ENCODE measurements at regions not wholly inside any gene's neighbourhood (a gene's known extent, or its start where the extent isn't known, plus 50 kb on each side); places are given as distances from the start of the nearest gene placed in this dataset.

GRCh38 chr9:111149018-111149759 is 110.9 kb upstream of the LPAR1 start:
- Histone ChIP-seq H3K4me3 (no peak overlapping the region), H3K36me3 (no peaks in the 10 kb centered on the region), H3K27ac (no peak overlapping the region), H3K4me1 (no peaks in the 10 kb centered on the region), H3K9me3 (no peaks in the 10 kb centered on the region), H3K27me3 (no peaks in the 10 kb centered on the region)
- WGBS (ENCODE audit: insufficient coverage, low coverage, low lambda C conversion rate, missing lambda C conversion rate) = 84% methylated on average over 4 of the region's 5 CpGs
- ATAC-seq (peak in 1 of 4 donors; percentile 17), DNase-seq (no peak)
- intact Hi-C loops (cut with DNase I) = no loop called here
- TF ChIP-seq POLR2A (IDR thresholded peaks at IDR 0.05) (no peak), CTCF (IDR thresholded peaks at IDR 0.05) (no peak)

GRCh38 chr9:111148052-111149017 is 110.1 kb upstream of the LPAR1 start:
- Histone ChIP-seq H3K36me3 (no peaks in the 10 kb centered on the region), H3K9me3 (no peaks in the 10 kb centered on the region), H3K4me1 (no peaks in the 10 kb centered on the region), H3K4me3 (no peak overlapping the region), H3K27me3 (no peaks in the 10 kb centered on the region), H3K27ac (no peak overlapping the region)
- ATAC-seq (peak in 1 of 4 donors; percentile 36), DNase-seq (no peak)
- WGBS (ENCODE audit: insufficient coverage, low coverage, low lambda C conversion rate, missing lambda C conversion rate) = 63% methylated on average over 10 of the region's 10 CpGs
- no peak for TF ChIP-seq CTCF (IDR thresholded peaks at IDR 0.05)
- intact Hi-C loops (cut with DNase I) = no loop called here

GRCh38 chr9:111147041-111147440 is 108.8 kb upstream of the LPAR1 start:
- no peak for ATAC-seq
- WGBS (ENCODE audit: insufficient coverage, low coverage, low lambda C conversion rate, missing lambda C conversion rate) = 46% methylated on average over 3 of the region's 3 CpGs
- intact Hi-C loops (cut with DNase I) = no loop called here
- no peaks in the 10 kb centered on the region for H3K4me1 ChIP-seq
- H3K27me3 ChIP-seq = no peaks in the 10 kb centered on the region
- no peaks in the 10 kb centered on the region for H3K9me3 ChIP-seq
- no peak for DNase-seq
- no peak overlapping the region for H3K27ac ChIP-seq
- H3K36me3 ChIP-seq = no peaks in the 10 kb centered on the region
- H3K4me3 ChIP-seq = no peak overlapping the region
- TF ChIP-seq CTCF (IDR thresholded peaks at IDR 0.05) = no peak
- no peak for TF ChIP-seq POLR2A (IDR thresholded peaks at IDR 0.05)

GRCh38 chr9:111144741-111145140 is 106.5 kb upstream of the LPAR1 start:
- DNase-seq (no peak), ATAC-seq (no peak)
- intact Hi-C loops (cut with DNase I) = no loop called here
- no peaks in the 10 kb centered on the region for H3K9me3 ChIP-seq
- WGBS (ENCODE audit: insufficient coverage, low coverage, low lambda C conversion rate, missing lambda C conversion rate) = 36% methylated on average over 3 of the region's 3 CpGs
- H3K27ac ChIP-seq = no peak overlapping the region
- H3K36me3 ChIP-seq = no peaks in the 10 kb centered on the region
- H3K4me1 ChIP-seq = no peaks in the 10 kb centered on the region
- H3K4me3 ChIP-seq = no peak overlapping the region
- TF ChIP-seq POLR2A (IDR thresholded peaks at IDR 0.05) (no peak), CTCF (IDR thresholded peaks at IDR 0.05) (no peak)
- no peaks in the 10 kb centered on the region for H3K27me3 ChIP-seq
